ENCODE measurements at regions not wholly inside any gene's neighbourhood (a gene's known extent, or its start where the extent isn't known, plus 50 kb on each side); places are given as distances from the start of the nearest gene placed in this dataset.

- TF ChIP-seq CTCF (conservative IDR thresholded peaks at IDR 0.05; ENCODE audit: low read length): no peak
- peak; percentile 28 for DNase-seq (ENCODE audit: low read depth)
Measured at GRCh38 chr17:49913226-49914095, 55.5 kb upstream of the DLX4 start.

GRCh38 chr17:49914096-49914490 lies 54.9 kb upstream of the DLX4 start:
- no peak for DNase-seq (ENCODE audit: low read depth)
- H3K4me3 ChIP-seq (ENCODE audit: low read length): no peak overlapping the region
- TF ChIP-seq CTCF (conservative IDR thresholded peaks at IDR 0.05; ENCODE audit: low read length): no peak

More at GRCh38 chr17:49913226-49914095, 55.5 kb upstream of the DLX4 start:
- no peak overlapping the region for H3K4me3 ChIP-seq (ENCODE audit: low read length)

- DNase-seq (ENCODE audit: low read depth): no peak
- H3K4me3 ChIP-seq (ENCODE audit: low read length): no peak overlapping the region
- no peak for TF ChIP-seq CTCF (conservative IDR thresholded peaks at IDR 0.05; ENCODE audit: low read length)
Measured at GRCh38 chr17:49914664-49915063, 54.3 kb upstream of the DLX4 start.

GRCh38 chr17:49915260-49915659 lies 53.7 kb upstream of the DLX4 start:
- no peak for DNase-seq (ENCODE audit: low read depth)
- H3K4me3 ChIP-seq (ENCODE audit: low read length): no peak overlapping the region
- no peak for TF ChIP-seq CTCF (conservative IDR thresholded peaks at IDR 0.05; ENCODE audit: low read length)

- TF ChIP-seq CTCF (conservative IDR thresholded peaks at IDR 0.05; ENCODE audit: low read length): no peak
- H3K4me3 ChIP-seq (ENCODE audit: low read length): no peak overlapping the region
- no peak for DNase-seq (ENCODE audit: low read depth)
Measured at GRCh38 chr17:49915670-49916069, 53.3 kb upstream of the DLX4 start.

GRCh38 chr17:49916854-49917515 lies 52.0 kb upstream of the DLX4 start:
- DNase-seq (ENCODE audit: low read depth): no peak
- no peak for TF ChIP-seq CTCF (conservative IDR thresholded peaks at IDR 0.05; ENCODE audit: low read length)
- H3K4me3 ChIP-seq (ENCODE audit: low read length): no peak overlapping the region

- H3K4me3 ChIP-seq (ENCODE audit: low read length): no peak overlapping the region
- TF ChIP-seq CTCF (conservative IDR thresholded peaks at IDR 0.05; ENCODE audit: low read length): no peak
- no peak for DNase-seq (ENCODE audit: low read depth)
Measured at GRCh38 chr17:49918591-49918990, 50.4 kb upstream of the DLX4 start.

Data from AG10803 (cell line).